NCI-H82 treated with DMSO at 0.1 percent for 48 hours (cell line): ENCODE measurements at regions not wholly inside any gene's neighbourhood (a gene's known extent, or its start where the extent isn't known, plus 50 kb on each side); places are given as distances from the start of the nearest gene placed in this dataset.
"Not testable (repeated sequence)": the region's sequence is repeated elsewhere in the genome, so short reads cannot be mapped to it uniquely, and the experiment has no call there.

Experiments used
- DNase-seq: peaks from one replicate; lab custom pipeline; 2025; ENCODE audit not compliant: unreplicated experiment; lab: John Stamatoyannopoulos, UW

- DNase-seq: no peak
Measured at GRCh38 chr12:127830065-127830460, 436.9 kb upstream of the TMEM132C start.

- DNase-seq: no peak
Measured at GRCh38 chr12:127830730-127831129, 436.2 kb upstream of the TMEM132C start.

- DNase-seq: no peak
Measured at GRCh38 chr12:127832172-127832571, 434.8 kb upstream of the TMEM132C start.

- not testable (repeated sequence) for DNase-seq
Measured at GRCh38 chr12:127836802-127837201, 430.2 kb upstream of the TMEM132C start.

GRCh38 chr12:127857661-127858060 lies 409.3 kb upstream of the TMEM132C start:
- DNase-seq: no peak

- DNase-seq: no peak
Measured at GRCh38 chr12:127860536-127860935, 406.4 kb upstream of the TMEM132C start.

- no peak for DNase-seq
Measured at GRCh38 chr12:127861406-127861805, 405.6 kb upstream of the TMEM132C start.

GRCh38 chr12:127873306-127873705 lies 393.7 kb upstream of the TMEM132C start:
- no peak for DNase-seq

GRCh38 chr12:127881371-127882140 lies 385.4 kb upstream of the TMEM132C start:
- DNase-seq: no peak

- DNase-seq: no peak
Measured at GRCh38 chr12:127883013-127883412, 384.0 kb upstream of the TMEM132C start.

GRCh38 chr12:127885954-127886750 lies 380.8 kb upstream of the TMEM132C start:
- no peak for DNase-seq

GRCh38 chr12:127886827-127887226 lies 380.1 kb upstream of the TMEM132C start:
- DNase-seq: no peak

- DNase-seq: no peak
Measured at GRCh38 chr12:127888943-127889719, 377.8 kb upstream of the TMEM132C start.

- DNase-seq: peak; percentile 0
Measured at GRCh38 chr12:127893895-127894609, 372.9 kb upstream of the TMEM132C start.

- DNase-seq: no peak
Measured at GRCh38 chr12:127896661-127897060, 370.3 kb upstream of the TMEM132C start.

- DNase-seq: no peak
Measured at GRCh38 chr12:127898616-127899015, 368.4 kb upstream of the TMEM132C start.

- DNase-seq: no peak
Measured at GRCh38 chr12:127899971-127900370, 367.0 kb upstream of the TMEM132C start.

GRCh38 chr12:127900386-127900785 lies 366.6 kb upstream of the TMEM132C start:
- no peak for DNase-seq

- DNase-seq: no peak
Measured at GRCh38 chr12:127903146-127903545, 363.8 kb upstream of the TMEM132C start.

GRCh38 chr12:127909041-127909440 lies 357.9 kb upstream of the TMEM132C start:
- no peak for DNase-seq

- DNase-seq: no peak
Measured at GRCh38 chr12:127911291-127911690, 355.7 kb upstream of the TMEM132C start.
